Sciatic nerve (tissue), 2 donors: ENCODE measurements at regions not wholly inside any gene's neighbourhood (a gene's known extent, or its start where the extent isn't known, plus 50 kb on each side); places are given as distances from the start of the nearest gene placed in this dataset.
"Not testable (repeated sequence)": the region's sequence is repeated elsewhere in the genome, so short reads cannot be mapped to it uniquely, and the experiment has no call there.

Experiments
- ATAC-seq: fragments of 200-7000 bp; cut with Tn5 transposase; one replicate; pipeline ENCODE4 v1.9.1; 2020; ENCODE audit warnings: mild to moderate bottlenecking, moderate library complexity
- DNase-seq: peaks from one replicate; pipeline ENCODE4 v3.0.0-alpha.2; 2020; ENCODE audit warnings: low spot score
- intact Hi-C: fragments of 100-400 bp; cut with DNase I; formaldehyde crosslinking; loops from one replicate; pipeline ENCODE4 v1.14.2; 2022
- donor health status: DM: no; HTN: no; CAD: no.
- donor health status: DM: no; HTN: no; CAD: no.

DNA sequence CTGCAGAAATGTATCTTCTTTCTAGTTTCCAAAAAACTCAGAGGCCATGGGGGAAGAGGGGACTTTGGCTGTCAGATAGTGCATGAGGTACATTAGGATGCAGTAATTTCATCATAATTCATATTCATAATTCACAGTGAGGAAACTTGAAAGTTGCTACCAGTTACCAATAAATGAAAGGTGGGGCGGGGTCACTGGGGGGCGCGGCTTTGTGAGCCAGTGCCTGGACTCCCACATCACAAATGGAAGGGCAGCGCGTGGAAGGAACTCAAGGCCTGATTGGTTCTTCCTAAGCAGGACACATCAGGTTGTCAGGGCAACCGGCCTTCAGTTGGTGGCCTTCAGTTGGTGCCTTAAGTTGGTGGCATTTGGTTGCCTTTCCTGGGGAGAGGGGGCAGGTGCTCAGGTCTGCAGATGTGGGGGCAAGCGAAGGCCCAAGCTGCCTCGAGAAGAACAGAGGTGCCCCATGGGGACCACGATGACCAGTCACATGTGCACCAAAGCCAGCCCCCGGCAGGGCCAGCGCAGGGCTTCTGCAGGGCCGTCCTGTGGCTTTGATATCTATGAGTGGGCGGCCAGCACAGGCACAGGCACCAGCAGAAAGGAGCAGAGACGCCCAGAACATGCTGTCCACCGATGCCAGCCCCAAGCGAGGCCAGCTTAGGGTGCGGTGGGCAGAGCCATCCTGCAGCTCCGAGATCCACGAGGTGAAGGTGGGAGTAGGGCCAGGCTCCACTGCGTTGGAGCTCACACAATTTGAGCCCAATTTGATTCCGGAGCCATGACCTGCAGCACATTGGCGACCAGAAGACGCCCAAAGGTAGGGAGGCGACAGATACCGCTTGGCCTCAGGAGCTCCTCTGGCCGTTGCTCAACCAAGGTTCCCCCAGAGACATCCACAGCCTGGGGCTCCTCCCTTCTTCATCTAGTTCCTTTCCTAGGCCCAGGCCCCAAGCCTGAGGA is 3248.2 kb upstream of the OR11H1 start:
- intact Hi-C loops, ATAC-seq: not testable (repeated sequence)
- peak; percentile 55 for DNase-seq

GRCh38 chr22:12284690-12285089 is 3243.3 kb upstream of the OR11H1 start:
- ATAC-seq, DNase-seq, intact Hi-C loops: not testable (repeated sequence)

DNA sequence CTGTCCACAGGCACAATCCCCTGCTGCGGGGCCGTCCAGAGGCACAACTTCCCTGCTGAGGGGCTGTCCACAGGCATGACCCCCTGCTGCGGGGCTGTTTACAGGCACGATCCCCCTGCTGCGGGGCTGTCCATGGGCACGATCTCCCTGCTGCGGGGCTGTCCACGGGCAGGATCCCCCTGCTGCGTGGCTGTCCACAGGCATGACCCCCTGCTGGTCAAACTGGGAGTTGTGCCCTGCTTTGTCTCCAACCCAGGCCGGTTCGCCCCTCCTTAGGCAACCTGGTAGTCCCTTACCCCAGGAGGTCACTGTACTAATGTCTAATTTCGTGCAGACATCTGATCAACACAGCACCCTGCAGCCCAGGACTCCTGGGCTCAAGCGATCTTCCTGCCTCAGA is 3230.6 kb upstream of the OR11H1 start:
- DNase-seq, intact Hi-C loops, ATAC-seq: not testable (repeated sequence)
